GM23338 (cell line): ENCODE measurements at regions not wholly inside any gene's neighbourhood (a gene's known extent, or its start where the extent isn't known, plus 50 kb on each side); places are given as distances from the start of the nearest gene placed in this dataset.

Experiments
- EZH2phosphoT487 ChIP-seq: fragments of 200-600 bp; sonication (generic); IDR thresholded peaks from one replicate; pipeline ENCODE4 v1.8.1; 2018; ENCODE audit warnings: antibody characterized with exemption; ENCODE audit not compliant: unreplicated experiment
- JUNB ChIP-seq: IDR thresholded peaks from one replicate; pipeline ENCODE4 v1.6.1; 2016; ENCODE audit warnings: antibody characterized with exemption; ENCODE audit not compliant: unreplicated experiment
- POLR2AphosphoS5 ChIP-seq: IDR thresholded peaks from 2 replicates; pipeline ENCODE4 v1.6.1; 2016; ENCODE audit warnings: antibody characterized with exemption, low read depth
- STAT1 ChIP-seq: IDR thresholded peaks from one replicate; pipeline ENCODE4 v1.6.1; 2016; ENCODE audit warnings: antibody characterized with exemption; ENCODE audit not compliant: unreplicated experiment
- TF ChIP-seq, protein P1 (sequence below): fragments of 250-450 bp; sonication (Bioruptor Pico); IDR thresholded peaks from 2 replicates; pipeline ENCODE4 v1.5.0; 2020; ENCODE audit warnings: mild to moderate bottlenecking, moderate library complexity
- TF ChIP-seq, protein P2 (sequence below): IDR thresholded peaks from one replicate; pipeline ENCODE4 v1.6.1; 2018; ENCODE audit warnings: antibody characterized with exemption; ENCODE audit not compliant: unreplicated experiment

- TF ChIP-seq, protein P1, sequence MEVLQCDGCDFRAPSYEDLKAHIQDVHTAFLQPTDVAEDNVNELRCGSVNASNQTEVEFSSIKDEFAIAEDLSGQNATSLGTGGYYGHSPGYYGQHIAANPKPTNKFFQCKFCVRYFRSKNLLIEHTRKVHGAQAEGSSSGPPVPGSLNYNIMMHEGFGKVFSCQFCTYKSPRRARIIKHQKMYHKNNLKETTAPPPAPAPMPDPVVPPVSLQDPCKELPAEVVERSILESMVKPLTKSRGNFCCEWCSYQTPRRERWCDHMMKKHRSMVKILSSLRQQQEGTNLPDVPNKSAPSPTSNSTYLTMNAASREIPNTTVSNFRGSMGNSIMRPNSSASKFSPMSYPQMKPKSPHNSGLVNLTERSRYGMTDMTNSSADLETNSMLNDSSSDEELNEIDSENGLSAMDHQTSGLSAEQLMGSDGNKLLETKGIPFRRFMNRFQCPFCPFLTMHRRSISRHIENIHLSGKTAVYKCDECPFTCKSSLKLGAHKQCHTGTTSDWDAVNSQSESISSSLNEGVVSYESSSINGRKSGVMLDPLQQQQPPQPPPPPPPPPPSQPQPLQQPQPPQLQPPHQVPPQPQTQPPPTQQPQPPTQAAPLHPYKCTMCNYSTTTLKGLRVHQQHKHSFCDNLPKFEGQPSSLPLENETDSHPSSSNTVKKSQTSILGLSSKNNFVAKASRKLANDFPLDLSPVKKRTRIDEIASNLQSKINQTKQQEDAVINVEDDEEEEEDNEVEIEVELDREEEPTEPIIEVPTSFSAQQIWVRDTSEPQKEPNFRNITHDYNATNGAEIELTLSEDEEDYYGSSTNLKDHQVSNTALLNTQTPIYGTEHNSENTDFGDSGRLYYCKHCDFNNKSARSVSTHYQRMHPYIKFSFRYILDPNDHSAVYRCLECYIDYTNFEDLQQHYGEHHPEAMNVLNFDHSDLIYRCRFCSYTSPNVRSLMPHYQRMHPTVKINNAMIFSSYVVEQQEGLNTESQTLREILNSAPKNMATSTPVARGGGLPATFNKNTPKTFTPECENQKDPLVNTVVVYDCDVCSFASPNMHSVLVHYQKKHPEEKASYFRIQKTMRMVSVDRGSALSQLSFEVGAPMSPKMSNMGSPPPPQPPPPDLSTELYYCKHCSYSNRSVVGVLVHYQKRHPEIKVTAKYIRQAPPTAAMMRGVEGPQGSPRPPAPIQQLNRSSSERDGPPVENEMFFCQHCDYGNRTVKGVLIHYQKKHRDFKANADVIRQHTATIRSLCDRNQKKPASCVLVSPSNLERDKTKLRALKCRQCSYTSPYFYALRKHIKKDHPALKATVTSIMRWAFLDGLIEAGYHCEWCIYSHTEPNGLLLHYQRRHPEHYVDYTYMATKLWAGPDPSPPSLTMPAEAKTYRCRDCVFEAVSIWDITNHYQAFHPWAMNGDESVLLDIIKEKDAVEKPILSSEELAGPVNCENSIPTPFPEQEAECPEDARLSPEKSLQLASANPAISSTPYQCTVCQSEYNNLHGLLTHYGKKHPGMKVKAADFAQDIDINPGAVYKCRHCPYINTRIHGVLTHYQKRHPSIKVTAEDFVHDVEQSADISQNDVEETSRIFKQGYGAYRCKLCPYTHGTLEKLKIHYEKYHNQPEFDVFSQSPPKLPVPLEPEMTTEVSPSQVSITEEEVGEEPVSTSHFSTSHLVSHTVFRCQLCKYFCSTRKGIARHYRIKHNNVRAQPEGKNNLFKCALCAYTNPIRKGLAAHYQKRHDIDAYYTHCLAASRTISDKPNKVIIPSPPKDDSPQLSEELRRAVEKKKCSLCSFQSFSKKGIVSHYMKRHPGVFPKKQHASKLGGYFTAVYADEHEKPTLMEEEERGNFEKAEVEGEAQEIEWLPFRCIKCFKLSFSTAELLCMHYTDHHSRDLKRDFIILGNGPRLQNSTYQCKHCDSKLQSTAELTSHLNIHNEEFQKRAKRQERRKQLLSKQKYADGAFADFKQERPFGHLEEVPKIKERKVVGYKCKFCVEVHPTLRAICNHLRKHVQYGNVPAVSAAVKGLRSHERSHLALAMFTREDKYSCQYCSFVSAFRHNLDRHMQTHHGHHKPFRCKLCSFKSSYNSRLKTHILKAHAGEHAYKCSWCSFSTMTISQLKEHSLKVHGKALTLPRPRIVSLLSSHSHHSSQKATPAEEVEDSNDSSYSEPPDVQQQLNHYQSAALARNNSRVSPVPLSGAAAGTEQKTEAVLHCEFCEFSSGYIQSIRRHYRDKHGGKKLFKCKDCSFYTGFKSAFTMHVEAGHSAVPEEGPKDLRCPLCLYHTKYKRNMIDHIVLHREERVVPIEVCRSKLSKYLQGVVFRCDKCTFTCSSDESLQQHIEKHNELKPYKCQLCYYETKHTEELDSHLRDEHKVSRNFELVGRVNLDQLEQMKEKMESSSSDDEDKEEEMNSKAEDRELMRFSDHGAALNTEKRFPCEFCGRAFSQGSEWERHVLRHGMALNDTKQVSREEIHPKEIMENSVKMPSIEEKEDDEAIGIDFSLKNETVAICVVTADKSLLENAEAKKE (CRISPR knock-in tag), result no peak
- TF ChIP-seq JUNB, result no peak
- TF ChIP-seq STAT1, result no peak
- TF ChIP-seq, protein P2, sequence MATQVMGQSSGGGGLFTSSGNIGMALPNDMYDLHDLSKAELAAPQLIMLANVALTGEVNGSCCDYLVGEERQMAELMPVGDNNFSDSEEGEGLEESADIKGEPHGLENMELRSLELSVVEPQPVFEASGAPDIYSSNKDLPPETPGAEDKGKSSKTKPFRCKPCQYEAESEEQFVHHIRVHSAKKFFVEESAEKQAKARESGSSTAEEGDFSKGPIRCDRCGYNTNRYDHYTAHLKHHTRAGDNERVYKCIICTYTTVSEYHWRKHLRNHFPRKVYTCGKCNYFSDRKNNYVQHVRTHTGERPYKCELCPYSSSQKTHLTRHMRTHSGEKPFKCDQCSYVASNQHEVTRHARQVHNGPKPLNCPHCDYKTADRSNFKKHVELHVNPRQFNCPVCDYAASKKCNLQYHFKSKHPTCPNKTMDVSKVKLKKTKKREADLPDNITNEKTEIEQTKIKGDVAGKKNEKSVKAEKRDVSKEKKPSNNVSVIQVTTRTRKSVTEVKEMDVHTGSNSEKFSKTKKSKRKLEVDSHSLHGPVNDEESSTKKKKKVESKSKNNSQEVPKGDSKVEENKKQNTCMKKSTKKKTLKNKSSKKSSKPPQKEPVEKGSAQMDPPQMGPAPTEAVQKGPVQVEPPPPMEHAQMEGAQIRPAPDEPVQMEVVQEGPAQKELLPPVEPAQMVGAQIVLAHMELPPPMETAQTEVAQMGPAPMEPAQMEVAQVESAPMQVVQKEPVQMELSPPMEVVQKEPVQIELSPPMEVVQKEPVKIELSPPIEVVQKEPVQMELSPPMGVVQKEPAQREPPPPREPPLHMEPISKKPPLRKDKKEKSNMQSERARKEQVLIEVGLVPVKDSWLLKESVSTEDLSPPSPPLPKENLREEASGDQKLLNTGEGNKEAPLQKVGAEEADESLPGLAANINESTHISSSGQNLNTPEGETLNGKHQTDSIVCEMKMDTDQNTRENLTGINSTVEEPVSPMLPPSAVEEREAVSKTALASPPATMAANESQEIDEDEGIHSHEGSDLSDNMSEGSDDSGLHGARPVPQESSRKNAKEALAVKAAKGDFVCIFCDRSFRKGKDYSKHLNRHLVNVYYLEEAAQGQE, result no peak
- TF ChIP-seq POLR2AphosphoS5, result no peak
- no peak for TF ChIP-seq EZH2phosphoT487
These were observed 50.0 kb upstream of the CCL1 start (continued) for GRCh38 chr17:34412965-34413441.
